ENCODE measurements at regions not wholly inside any gene's neighbourhood (a gene's known extent, or its start where the extent isn't known, plus 50 kb on each side); places are given as distances from the start of the nearest gene placed in this dataset.

DNA sequence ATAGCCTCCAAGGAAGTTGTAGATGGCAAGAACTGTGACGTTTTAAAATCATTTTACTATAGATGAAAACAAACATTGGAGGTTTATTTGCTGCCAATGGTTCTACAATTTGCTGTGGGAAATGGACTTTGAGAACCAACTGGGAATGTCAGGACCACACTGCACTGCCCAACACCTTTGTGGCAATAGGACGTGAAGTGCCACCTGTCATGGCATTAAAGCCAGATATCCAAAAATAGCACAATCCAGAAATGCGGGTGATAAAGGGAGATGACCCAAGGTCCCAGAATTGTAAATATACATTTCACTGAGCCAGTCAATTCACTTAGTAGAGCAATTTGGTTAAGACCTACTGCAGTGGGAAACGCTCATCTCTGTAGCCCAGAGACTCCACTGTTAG, 116.4 kb downstream of the MPP7 start:
- TF ChIP-seq, protein P1, sequence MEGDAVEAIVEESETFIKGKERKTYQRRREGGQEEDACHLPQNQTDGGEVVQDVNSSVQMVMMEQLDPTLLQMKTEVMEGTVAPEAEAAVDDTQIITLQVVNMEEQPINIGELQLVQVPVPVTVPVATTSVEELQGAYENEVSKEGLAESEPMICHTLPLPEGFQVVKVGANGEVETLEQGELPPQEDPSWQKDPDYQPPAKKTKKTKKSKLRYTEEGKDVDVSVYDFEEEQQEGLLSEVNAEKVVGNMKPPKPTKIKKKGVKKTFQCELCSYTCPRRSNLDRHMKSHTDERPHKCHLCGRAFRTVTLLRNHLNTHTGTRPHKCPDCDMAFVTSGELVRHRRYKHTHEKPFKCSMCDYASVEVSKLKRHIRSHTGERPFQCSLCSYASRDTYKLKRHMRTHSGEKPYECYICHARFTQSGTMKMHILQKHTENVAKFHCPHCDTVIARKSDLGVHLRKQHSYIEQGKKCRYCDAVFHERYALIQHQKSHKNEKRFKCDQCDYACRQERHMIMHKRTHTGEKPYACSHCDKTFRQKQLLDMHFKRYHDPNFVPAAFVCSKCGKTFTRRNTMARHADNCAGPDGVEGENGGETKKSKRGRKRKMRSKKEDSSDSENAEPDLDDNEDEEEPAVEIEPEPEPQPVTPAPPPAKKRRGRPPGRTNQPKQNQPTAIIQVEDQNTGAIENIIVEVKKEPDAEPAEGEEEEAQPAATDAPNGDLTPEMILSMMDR (conservative IDR thresholded peaks at IDR 0.05 in 1 of 2, IDR thresholded peaks at IDR 0.05 in 1 of 2; ENCODE audit: extremely low read depth in 1 of 2, insufficient read depth in 1 of 2, low read depth in 1 of 2, low read length in 2 of 2): no peak
- no peak for TF ChIP-seq EZH2 (IDR thresholded peaks at IDR 0.05; ENCODE audit: borderline replicate concordance, low read length)
